ENCODE measurements at regions not wholly inside any gene's neighbourhood (a gene's known extent, or its start where the extent isn't known, plus 50 kb on each side); places are given as distances from the start of the nearest gene placed in this dataset.

- TF ChIP-seq REST (IDR thresholded peaks at IDR 0.05; ENCODE audit: low read depth) (no peak), CBX3 (IDR thresholded peaks at IDR 0.05; ENCODE audit: low read depth) (no peak), ZFX (IDR thresholded peaks at IDR 0.05) (no peak), CTCF (IDR thresholded peaks at IDR 0.05 in 2 of 3, conservative IDR thresholded peaks at IDR 0.05 in 1 of 3; ENCODE audit: borderline replicate concordance in 1 of 3, insufficient read depth in 1 of 3, low read depth in 2 of 3, low read length in 2 of 3) (no peak), SRF (IDR thresholded peaks at IDR 0.05; ENCODE audit: low read depth) (no peak), EZH2phosphoT487 (IDR thresholded peaks at IDR 0.05; ENCODE audit: borderline replicate concordance) (no peak), CEBPB (IDR thresholded peaks at IDR 0.05; ENCODE audit: low read depth) (no peak)
These were observed 257.9 kb downstream of the NEDD1 start (continued) for GRCh38 chr12:97164936-97165335.

- H3K27me3 ChIP-seq (ENCODE audit: insufficient read depth, low read length) = peaks cover 17% of the 10 kb centered on the region
- no peak overlapping the region for H2AFZ ChIP-seq (ENCODE audit: low read depth, low read length, poor library complexity, severe bottlenecking)
- no peak overlapping the region for H3K4me2 ChIP-seq (ENCODE audit: low read length)
- no peaks in the 10 kb centered on the region for H3K9me3 ChIP-seq (ENCODE audit: control insufficient read depth in 1 of 2, insufficient read depth in 1 of 2, low read depth in 1 of 2, low read length in 2 of 2)
- ChIA-PET RAD21 (ENCODE audit: low non-redundant PET in 1 of 2, low total read pairs in 2 of 2, uncharacterized antibody in 2 of 2, unreplicated experiment in 2 of 2) (no interaction called here), POLR2A (no interaction called here), CTCF (no interaction called here)
- no peak overlapping the region for H3K27ac ChIP-seq (ENCODE audit: low read depth, low read length)
- H3K9me2 ChIP-seq (ENCODE audit: insufficient read depth) = no peaks in the 10 kb centered on the region
- no peaks in the 10 kb centered on the region; the same call in 1 of the 2 replicates for H4K20me1 ChIP-seq (ENCODE audit: insufficient read depth)
- H3K9ac ChIP-seq (ENCODE audit: low read length) = no peak overlapping the region
- BruUV-seq (replicated peaks) = no TSS peak
- ATAC-seq (no peak), DNase-seq (ENCODE audit: low read depth, low spot score) (no peak)
- H3K4me1 ChIP-seq (ENCODE audit: control insufficient read depth in 1 of 2, insufficient read depth in 2 of 2, low read length in 2 of 2) = no peaks in the 10 kb centered on the region
- TF ChIP-seq REST (IDR thresholded peaks at IDR 0.05; ENCODE audit: low read depth) (no peak), ZFX (IDR thresholded peaks at IDR 0.05) (no peak)
- H3K79me2 ChIP-seq (ENCODE audit: insufficient read depth, low read length) = no peaks in the 10 kb centered on the region
- no peak overlapping the region for H3K4me3 ChIP-seq (replicated peaks in 1 of 2; ENCODE audit: low read depth in 1 of 2, low read length in 2 of 2)
- no peaks in the 10 kb centered on the region for H3K36me3 ChIP-seq (ENCODE audit: control insufficient read depth in 1 of 2, insufficient read depth in 2 of 2, low read length in 2 of 2)
- intact Hi-C loops (cut with micrococcal nuclease) = no loop called here
These were observed 260.5 kb downstream of the NEDD1 start for GRCh38 chr12:97167598-97167997.

Data from HCT116 (cell line).